Muscle of leg (tissue), 3 donors: ENCODE measurements at regions not wholly inside any gene's neighbourhood (a gene's known extent, or its start where the extent isn't known, plus 50 kb on each side); places are given as distances from the start of the nearest gene placed in this dataset.

ENCODE experiments used
- DNase-seq: peaks from one replicate; pipeline ENCODE4 v3.0.0; 2013
- H3K27ac ChIP-seq: one replicate; pipeline ENCODE4 v1.5.1; 2013; ENCODE audit warnings: mild to moderate bottlenecking, low read length, control low read depth
- H3K27me3 ChIP-seq: one replicate; pipeline ENCODE4 v1.6.1; 2013; ENCODE audit warnings: low read length; ENCODE audit not compliant: control insufficient read depth, insufficient read depth
- H3K36me3 ChIP-seq: one replicate; pipeline ENCODE4 v1.6.1; 2013; ENCODE audit warnings: low read length; ENCODE audit not compliant: control insufficient read depth, insufficient read depth
- H3K4me1 ChIP-seq: one replicate; pipeline ENCODE4 v1.6.1; 2013; ENCODE audit warnings: low read length; ENCODE audit not compliant: control insufficient read depth, insufficient read depth
- H3K4me3 ChIP-seq: one replicate; pipeline ENCODE4 v1.5.1; 2013; ENCODE audit warnings: low read length, control low read depth
- H3K9me3 ChIP-seq: replicated peaks from 2 replicates; pipeline ENCODE4 v1.6.1; 2013; ENCODE audit warnings: low read depth, low read length; ENCODE audit not compliant: control insufficient read depth
- WGBS: methylation state at CpG from one replicate; pipeline ENCODE4 v1.1.5; 2013; ENCODE audit warnings: missing lambda C conversion rate; ENCODE audit not compliant: insufficient coverage; 5-methylcytosine and 5-hydroxymethylcytosine counted together

DNA sequence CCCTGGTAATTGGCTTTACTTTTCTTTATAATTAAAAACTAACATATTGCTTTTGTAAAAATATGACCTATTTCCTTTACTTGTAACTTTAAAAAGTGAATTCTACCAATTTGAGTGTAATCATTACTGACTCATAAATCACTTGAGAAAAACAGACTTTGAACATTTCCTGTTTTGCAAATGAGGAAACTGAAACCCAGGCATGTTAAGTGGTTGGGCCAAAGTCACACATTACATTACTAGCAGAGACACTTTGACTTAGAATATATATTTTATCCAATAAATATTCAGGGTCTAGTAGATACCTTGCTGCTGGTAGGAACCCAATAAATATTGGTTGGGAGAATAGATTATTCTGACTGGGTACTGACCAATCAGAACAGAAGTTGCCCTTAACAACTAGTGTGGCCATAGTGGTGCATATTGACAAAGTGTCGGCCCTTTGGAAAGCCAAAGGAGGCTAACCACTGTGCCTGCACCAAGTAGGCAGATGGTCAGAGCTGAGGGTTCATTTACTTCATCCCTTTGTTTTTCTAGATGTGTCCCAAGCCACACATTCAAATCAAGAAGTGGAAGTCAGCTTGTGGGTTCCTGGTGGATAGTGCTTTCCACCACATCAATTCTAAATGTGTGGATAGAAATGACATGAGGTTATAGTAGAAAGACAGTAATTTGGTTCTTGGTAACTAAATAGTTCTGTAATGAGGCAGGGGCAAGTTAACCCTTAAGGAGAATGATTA is 365.1 kb upstream of the RIOK2 start:
- no peak overlapping the region for H3K27ac ChIP-seq
- H3K9me3 ChIP-seq, result no peaks in the 10 kb centered on the region
- H3K27me3 ChIP-seq, result no peaks in the 10 kb centered on the region
- H3K4me3 ChIP-seq, result no peak overlapping the region
- peaks cover 5% of the 10 kb centered on the region for H3K4me1 ChIP-seq
- no CpG with 5 or more reads among the region's 1 CpG for WGBS
- no peaks in the 10 kb centered on the region for H3K36me3 ChIP-seq
- no peak for DNase-seq

DNA sequence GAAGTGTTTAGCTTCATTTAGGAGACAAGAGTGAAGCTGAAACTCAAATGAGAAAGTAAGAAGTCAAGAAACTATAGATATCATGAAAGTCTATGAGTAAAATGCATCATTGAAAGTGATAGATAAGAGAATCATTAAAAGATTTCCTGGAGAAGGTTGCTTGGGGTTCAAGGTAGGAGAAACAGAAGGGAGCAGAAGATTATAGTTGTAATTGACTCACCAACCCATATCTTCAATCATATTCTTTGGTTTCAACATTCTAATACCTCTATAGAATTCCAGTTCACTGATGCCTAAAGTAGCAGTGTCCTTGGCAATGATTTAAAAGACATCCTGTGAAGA is 365.7 kb upstream of the RIOK2 start:
- Histone ChIP-seq H3K27me3 (no peaks in the 10 kb centered on the region), H3K27ac (no peak overlapping the region), H3K4me1 (peaks cover 5% of the 10 kb centered on the region), H3K9me3 (no peaks in the 10 kb centered on the region), H3K36me3 (no peaks in the 10 kb centered on the region), H3K4me3 (no peak overlapping the region)
- DNase-seq, result no peak

DNA sequence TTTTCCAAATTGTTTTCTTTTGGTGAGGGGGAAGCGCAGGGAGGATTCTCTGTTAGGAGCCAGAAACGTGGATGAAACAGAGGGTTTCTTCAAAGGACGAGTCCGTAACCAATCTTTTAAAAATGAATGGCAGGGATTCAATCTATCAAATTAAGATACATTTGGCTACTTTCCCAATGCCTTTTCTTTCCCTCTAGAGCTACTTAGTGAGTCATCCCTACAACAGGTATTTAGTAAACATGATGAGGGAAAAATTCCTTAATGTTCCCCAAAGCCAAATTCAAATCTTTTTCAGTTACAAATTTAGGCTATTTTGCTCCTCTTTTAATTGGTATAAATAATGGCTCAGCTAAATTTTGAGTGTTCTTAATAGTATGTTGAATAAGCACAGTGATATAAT is 366.4 kb upstream of the RIOK2 start:
- DNase-seq, result no peak
- peaks cover 5% of the 10 kb centered on the region for H3K4me1 ChIP-seq
- 60% methylated on average over 1 of the region's 4 CpGs for WGBS
- H3K27ac ChIP-seq, result no peak overlapping the region
- no peaks in the 10 kb centered on the region for H3K9me3 ChIP-seq
- H3K36me3 ChIP-seq, result no peaks in the 10 kb centered on the region
- H3K27me3 ChIP-seq, result no peaks in the 10 kb centered on the region
- no peak overlapping the region for H3K4me3 ChIP-seq

DNA sequence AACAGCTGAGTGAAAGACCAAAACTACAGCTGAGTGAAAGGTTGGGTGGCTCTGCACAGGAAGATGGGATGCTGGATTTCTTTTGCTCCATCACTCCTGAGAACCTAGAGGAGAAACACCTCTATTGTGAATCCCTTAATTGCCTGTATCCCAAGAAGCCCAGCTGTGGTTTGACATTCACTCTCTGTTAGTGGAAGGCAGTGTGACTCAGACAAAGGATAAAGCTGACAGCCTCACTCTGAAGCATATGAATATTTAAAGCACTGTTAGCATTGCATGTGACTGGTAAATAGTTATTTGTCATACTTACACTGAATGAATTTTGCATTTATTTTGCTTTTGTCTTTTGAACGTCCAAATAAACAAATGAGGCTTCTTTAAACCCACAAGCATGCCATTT is 367.1 kb upstream of the RIOK2 start:
- no CpG with 5 or more reads among the region's 1 CpG for WGBS
- Histone ChIP-seq H3K9me3 (no peaks in the 10 kb centered on the region), H3K4me1 (peaks cover 4% of the 10 kb centered on the region), H3K27me3 (no peaks in the 10 kb centered on the region), H3K36me3 (no peaks in the 10 kb centered on the region), H3K27ac (no peak overlapping the region), H3K4me3 (no peak overlapping the region)
- DNase-seq, result no peak

DNA sequence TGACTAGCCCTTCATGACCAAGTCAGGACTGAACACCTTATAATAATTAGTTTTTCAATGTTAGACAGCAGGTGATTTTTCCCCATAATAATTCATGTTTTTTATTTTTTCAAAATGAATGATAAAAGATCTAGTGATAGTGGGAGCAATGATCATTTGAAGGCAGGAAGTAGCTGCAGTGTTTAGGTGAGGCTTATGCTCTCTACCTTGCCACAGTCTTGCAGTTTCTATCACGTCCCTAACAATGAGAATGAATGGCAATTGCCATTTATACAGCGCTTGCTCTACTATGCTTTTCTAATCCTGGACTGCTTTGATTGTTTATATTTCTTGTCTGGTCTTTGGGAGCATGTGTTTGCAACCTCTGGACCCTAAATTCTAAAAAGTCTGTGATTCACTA is 367.8 kb upstream of the RIOK2 start:
- Histone ChIP-seq H3K4me1 (peaks cover 6% of the 10 kb centered on the region), H3K27me3 (no peaks in the 10 kb centered on the region), H3K9me3 (no peaks in the 10 kb centered on the region), H3K36me3 (no peaks in the 10 kb centered on the region), H3K4me3 (no peak overlapping the region), H3K27ac (no peak overlapping the region)
- WGBS, result no CpG with 5 or more reads among the region's 2 CpGs
- DNase-seq, result no peak

DNA sequence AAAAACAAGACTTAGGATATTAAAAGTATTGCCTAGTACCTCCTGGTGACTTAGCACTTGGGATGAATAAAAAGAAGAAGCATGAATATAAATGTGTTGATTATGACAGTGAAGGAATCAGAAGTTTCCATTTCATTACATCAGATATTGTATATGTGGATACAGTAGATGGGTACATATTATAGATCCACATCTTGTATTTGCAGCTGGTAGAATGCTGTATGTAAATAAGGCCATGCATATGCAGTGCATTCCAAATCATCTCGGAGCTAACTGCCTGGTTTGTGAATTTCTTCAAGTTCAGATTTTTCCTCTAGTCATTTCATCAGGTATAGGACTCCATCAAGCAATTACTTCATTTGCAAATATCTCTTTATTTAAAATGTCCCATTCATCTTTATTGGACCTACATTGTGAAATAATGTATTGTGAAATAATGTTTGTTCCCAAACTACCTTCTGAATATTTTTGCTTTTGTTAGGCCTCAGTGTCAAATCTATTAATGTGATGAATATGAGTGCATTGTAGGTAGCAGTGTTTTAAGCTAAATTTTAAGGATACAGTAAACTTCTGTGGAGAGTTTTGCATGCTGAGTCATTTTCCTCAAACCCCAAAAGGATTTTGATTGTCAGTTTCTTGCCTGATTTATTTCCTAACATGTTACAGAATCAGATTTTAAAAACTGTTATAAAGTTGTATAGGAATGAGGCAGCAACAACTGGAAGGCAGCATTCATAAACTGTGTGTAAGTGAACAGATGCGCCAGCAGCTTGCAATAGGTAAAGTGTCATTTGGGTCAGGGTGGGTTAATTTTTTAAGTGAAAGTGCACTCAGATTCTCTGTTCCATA is 370.8 kb upstream of the RIOK2 start:
- no peaks in the 10 kb centered on the region for H3K36me3 ChIP-seq

DNA sequence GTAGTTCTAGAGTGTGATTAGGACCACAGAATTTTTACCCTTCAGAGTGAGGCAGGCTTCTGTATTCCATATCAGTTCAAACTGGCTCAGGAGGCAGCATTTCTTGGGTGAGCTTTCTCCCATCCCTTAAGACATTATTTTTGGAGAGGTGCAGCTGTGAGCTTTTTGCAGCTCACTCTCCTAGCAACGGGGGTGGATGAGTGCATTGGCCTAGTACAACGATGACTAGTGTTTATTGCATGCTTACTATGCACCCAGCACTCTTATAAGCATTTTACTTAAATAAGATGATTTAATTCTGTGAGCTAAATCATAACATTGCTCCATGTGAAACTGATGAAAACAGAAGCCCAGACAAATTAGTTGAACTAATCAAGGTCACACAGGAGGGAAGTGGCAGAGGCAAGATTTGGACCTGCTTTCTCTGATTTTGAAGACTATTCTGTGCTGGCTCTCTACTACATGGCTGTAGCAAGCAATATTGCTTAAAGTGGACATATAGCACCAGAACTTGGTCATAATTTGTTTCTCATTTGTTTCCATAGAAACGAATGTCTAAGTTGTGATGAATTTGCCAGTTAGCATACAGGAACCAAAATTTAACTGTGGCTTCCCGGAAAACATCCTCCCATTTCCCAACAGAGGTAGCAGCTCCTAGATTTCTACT is 372.1 kb upstream of the RIOK2 start:
- peak; percentile 90 for DNase-seq
- Histone ChIP-seq H3K4me1 (peaks cover 3% of the 10 kb centered on the region), H3K9me3 (peaks cover 2% of the 10 kb centered on the region), H3K27ac (peak overlapping the region; percentile 81), H3K4me3 (no peak overlapping the region), H3K27me3 (no peaks in the 10 kb centered on the region), H3K36me3 (no peaks in the 10 kb centered on the region)
- WGBS, result 43% methylated on average over 1 of the region's 4 CpGs

More for the DNA sequence above, 370.8 kb upstream of the RIOK2 start:
- 100% methylated on average over 1 of the region's 2 CpGs for WGBS
- H3K27me3 ChIP-seq, result no peaks in the 10 kb centered on the region
- peaks cover 2% of the 10 kb centered on the region for H3K9me3 ChIP-seq
- H3K27ac ChIP-seq, result no peak overlapping the region
- DNase-seq, result no peak
- H3K4me1 ChIP-seq, result peaks cover 3% of the 10 kb centered on the region
- no peak overlapping the region for H3K4me3 ChIP-seq

DNA sequence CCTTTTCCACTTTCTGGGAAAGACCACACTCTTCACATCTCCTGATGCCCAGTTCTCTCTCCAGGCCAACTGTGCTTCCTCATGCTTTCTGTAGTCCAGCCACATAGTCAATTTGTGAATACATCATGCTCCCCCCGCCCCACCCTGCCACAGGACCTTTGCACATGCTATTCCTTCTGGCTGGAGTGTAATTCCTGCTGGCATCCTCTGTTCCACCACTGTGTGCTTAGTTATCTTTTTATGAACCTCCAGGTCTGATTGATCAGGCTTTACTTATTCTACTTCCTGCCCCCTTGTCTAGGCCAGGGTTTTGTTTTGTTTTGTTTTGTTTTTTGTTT is 372.6 kb upstream of the RIOK2 start:
- Histone ChIP-seq H3K36me3 (no peaks in the 10 kb centered on the region), H3K27ac (peak overlapping the region; percentile 81), H3K27me3 (no peaks in the 10 kb centered on the region), H3K4me1 (peaks cover 3% of the 10 kb centered on the region), H3K9me3 (peaks cover 2% of the 10 kb centered on the region), H3K4me3 (no peak overlapping the region)
- 100% methylated on average over 1 of the region's 1 CpG for WGBS
- DNase-seq, result no peak

DNA sequence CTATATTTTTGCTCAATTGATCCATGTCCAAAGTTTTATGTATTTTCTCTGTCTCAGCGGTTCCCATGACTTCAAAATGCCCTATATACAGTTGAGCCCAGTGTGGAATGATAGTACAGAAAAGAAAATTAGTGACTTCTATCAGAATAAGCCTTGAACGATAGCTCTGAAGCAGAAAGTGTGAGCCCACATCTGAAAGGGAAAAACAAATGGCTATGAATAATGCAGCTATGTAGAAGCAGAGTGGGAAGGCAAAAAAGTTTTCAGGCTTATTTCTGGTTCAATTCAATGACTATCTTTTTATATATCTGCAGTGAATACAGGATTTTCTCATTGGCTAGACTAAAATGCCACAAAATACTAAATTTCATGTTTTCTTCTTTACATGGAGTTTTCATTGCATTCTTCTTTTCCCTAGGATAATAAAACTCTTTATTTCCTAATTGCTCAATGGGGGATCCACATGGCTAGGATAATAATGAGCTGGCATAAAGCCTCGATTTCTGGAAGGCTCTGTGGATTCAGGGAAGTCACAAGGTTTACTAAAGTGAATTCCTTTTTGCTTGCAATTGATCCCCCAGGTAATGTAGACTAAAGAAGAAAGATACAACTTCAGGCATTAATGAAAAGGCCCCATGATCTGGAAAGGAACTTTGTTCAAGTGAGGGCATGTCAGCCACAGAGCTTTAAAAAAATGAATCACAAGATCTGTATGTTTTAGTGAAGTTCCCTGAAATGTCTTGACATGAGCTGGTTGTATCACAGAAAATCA is 377.0 kb upstream of the RIOK2 start:
- 40% methylated on average over 1 of the region's 3 CpGs for WGBS
- H3K4me3 ChIP-seq, result no peak overlapping the region
- peaks cover 2% of the 10 kb centered on the region for H3K9me3 ChIP-seq
- peak overlapping the region; percentile 66 for H3K27ac ChIP-seq
- H3K27me3 ChIP-seq, result no peaks in the 10 kb centered on the region
- peaks cover 3% of the 10 kb centered on the region for H3K4me1 ChIP-seq
- no peaks in the 10 kb centered on the region for H3K36me3 ChIP-seq
- DNase-seq, result peak; percentile 66

DNA sequence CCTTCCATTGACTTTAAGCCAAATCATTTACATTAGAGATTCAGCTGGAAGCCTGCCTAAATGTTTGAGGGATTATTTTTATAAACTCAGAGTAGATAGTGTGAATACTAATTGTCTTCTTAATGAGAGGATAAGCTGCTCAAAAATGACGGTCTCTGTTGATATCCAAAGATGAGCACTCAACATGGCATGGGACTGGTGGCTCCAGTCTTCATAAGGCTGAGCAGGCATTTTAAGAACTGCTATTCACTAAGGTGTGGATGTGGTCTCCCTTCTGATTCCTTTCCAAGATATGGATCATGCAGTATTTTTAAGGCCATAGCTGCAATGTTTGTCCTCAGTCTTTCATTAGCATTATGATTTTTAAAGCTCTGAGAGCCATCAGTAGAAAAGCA is 377.5 kb upstream of the RIOK2 start:
- Histone ChIP-seq H3K27me3 (no peaks in the 10 kb centered on the region), H3K4me1 (no peaks in the 10 kb centered on the region), H3K36me3 (no peaks in the 10 kb centered on the region), H3K4me3 (no peak overlapping the region), H3K9me3 (peaks cover 2% of the 10 kb centered on the region), H3K27ac (peak overlapping the region; percentile 66)
- no peak for DNase-seq
- 100% methylated on average over 1 of the region's 1 CpG for WGBS
